Stomach (tissue), 8 donors: ENCODE measurements at regions not wholly inside any gene's neighbourhood (a gene's known extent, or its start where the extent isn't known, plus 50 kb on each side); places are given as distances from the start of the nearest gene placed in this dataset.

Experiments used
- DNase-seq, 2 donors: peaks; one replicate each; pipeline versions ENCODE4 v3.0.0 to v3.0.0-alpha.2; 2013 to 2019
- H3K27ac ChIP-seq, 5 donors: fragments of 200-600 bp in 4 of 5; sonication (generic) in 4 of 5; one replicate each; pipeline ENCODE4 v1.5.1; 2013 to 2019; ENCODE audit warnings: mild to moderate bottlenecking in 1 of 5, moderate library complexity in 1 of 5
- H3K27me3 ChIP-seq, 3 donors: fragments of 200-600 bp; sonication (generic); one replicate each; pipeline ENCODE4 v1.5.1; 2017 to 2019; ENCODE audit warnings: mixed run types in 1 of 3
- H3K36me3 ChIP-seq, 4 donors: fragments of 200-600 bp; sonication (generic); 1 replicate in 3 of 4; 2 replicates in 1 of 4; pipeline ENCODE4 v1.5.1; 2016 to 2019
- H3K4me1 ChIP-seq, 4 donors: fragments of 200-600 bp; sonication (generic); one replicate each; pipeline ENCODE4 v1.5.1; 2016 to 2019
- H3K4me3 ChIP-seq, 4 donors: fragments of 200-600 bp; sonication (generic) in 3 of 4; one replicate each; pipeline ENCODE4 v1.5.1; 2016 to 2019; ENCODE audit warnings: mild to moderate bottlenecking in 1 of 4
- H3K9me3 ChIP-seq, 4 donors: fragments of 200-600 bp; sonication (generic); one replicate each; pipeline ENCODE4 v1.5.1; 2016 to 2019
- EP300 ChIP-seq: sonication (generic); formaldehyde crosslinking; IDR thresholded peaks from one replicate; pipeline ENCODE4 v1.6.1; 2017; ENCODE audit warnings: antibody characterized with exemption
- POLR2A ChIP-seq, 4 donors: fragments of 450-650 bp; IDR thresholded peaks; one replicate each; pipeline ENCODE4 v1.6.1; 2016; ENCODE audit warnings: antibody characterized with exemption in 4 of 4, control low read depth in 2 of 4, mild to moderate bottlenecking in 1 of 4, moderate library complexity in 1 of 4
- POLR2AphosphoS5 ChIP-seq, 3 donors: sonication (generic); formaldehyde crosslinking; IDR thresholded peaks; one replicate each; pipeline ENCODE4 v1.6.1; 2016; ENCODE audit warnings: antibody characterized with exemption in 3 of 3
- WGBS, 5 donors: extraction: QIAGEN DNeasy Blood & Tissue Kit in 3 of 5; methylation state at CpG; one replicate each; pipeline versions ENCODE4 v1.1.5 to v1.1.7; 2013 to 2018; 5-methylcytosine and 5-hydroxymethylcytosine counted together
- intact Hi-C: fragments of 100-400 bp; cut with DNase I; formaldehyde crosslinking; loops from one replicate; pipeline ENCODE4 v1.15.1; 2023; ENCODE audit warnings: low total_unique reads
- TF ChIP-seq, protein P1 (sequence below), 7 experiments: fragments of 450-650 bp in 4 of 7; fragments of 200-600 bp in 3 of 7; sonication (generic) in 3 of 7; IDR thresholded peaks; one replicate each; pipeline ENCODE4 v1.5.1; 2016 to 2019; ENCODE audit warnings: antibody characterized with exemption in 7 of 7, control low read depth in 2 of 7, mild to moderate bottlenecking in 1 of 7
- donor health status: healthy with polysubstance abuse.
- donor health status: Bipolar disorder and iron deficiency.
- donor health status: healthy.

DNA sequence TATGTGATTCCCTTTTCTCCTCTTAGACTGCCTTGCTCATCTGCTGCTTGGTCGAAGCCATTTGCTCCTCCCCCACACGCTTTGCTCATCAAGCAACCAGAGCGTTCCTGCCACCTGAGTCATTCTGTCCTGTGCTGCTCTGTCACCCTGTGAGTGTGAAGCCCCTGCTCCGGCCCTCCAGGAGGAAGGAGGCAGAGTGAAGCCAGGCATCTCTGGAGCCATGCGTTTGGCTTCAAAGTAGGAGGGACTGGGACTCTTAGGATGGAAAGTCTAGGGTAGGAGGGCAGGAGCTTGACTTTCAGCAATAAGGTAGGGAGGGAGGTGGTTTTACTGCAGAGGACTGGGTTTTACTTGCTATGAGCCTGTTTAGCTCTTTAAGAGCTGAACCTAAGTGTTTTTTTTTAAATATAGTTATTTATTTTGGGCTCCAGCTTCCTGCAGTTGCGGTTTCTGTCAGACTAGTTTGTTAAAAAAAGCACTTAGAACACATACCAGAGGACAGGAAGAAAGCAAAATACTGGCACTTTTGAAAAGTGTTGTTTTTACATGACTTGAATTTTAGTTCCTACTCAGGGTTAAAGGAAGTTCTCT is 63.6 kb downstream of the SPINK2 start:
- no peaks in the 10 kb centered on the region for H3K27me3 ChIP-seq
- TF ChIP-seq POLR2A (IDR thresholded peaks at IDR 0.05) (no peak), EP300 (no peak), POLR2AphosphoS5 (IDR thresholded peaks at IDR 0.05) (no peak)
- TF ChIP-seq, protein P1, sequence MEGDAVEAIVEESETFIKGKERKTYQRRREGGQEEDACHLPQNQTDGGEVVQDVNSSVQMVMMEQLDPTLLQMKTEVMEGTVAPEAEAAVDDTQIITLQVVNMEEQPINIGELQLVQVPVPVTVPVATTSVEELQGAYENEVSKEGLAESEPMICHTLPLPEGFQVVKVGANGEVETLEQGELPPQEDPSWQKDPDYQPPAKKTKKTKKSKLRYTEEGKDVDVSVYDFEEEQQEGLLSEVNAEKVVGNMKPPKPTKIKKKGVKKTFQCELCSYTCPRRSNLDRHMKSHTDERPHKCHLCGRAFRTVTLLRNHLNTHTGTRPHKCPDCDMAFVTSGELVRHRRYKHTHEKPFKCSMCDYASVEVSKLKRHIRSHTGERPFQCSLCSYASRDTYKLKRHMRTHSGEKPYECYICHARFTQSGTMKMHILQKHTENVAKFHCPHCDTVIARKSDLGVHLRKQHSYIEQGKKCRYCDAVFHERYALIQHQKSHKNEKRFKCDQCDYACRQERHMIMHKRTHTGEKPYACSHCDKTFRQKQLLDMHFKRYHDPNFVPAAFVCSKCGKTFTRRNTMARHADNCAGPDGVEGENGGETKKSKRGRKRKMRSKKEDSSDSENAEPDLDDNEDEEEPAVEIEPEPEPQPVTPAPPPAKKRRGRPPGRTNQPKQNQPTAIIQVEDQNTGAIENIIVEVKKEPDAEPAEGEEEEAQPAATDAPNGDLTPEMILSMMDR (IDR thresholded peaks at IDR 0.05), result no peak
- intact Hi-C loops, result no loop called here
- H3K27ac ChIP-seq, result peak overlapping the region; percentile 21 to 81 (median 72)
- peak overlapping the region in 1 of 4 donors; percentile 24 for H3K4me3 ChIP-seq
- no peaks in the 10 kb centered on the region for H3K36me3 ChIP-seq
- no peaks in the 10 kb centered on the region for H3K9me3 ChIP-seq
- H3K4me1 ChIP-seq, result peaks cover 0 to 24% (median 14%) of the 10 kb centered on the region in 4 donors
- 5 to 24% (median 11%) methylated on average over 6 of the region's 6 CpGs for WGBS, 5 donors
- DNase-seq, result peak; percentile 34 to 75

- peak in 1 of 2 donors; percentile 30 for DNase-seq
- Histone ChIP-seq H3K4me1 (peaks cover 0 to 24% (median 14%) of the 10 kb centered on the region in 4 donors), H3K27ac (peak overlapping the region in 4 of 5 donors; percentile 21 to 81 (median 74)), H3K4me3 (no peak overlapping the region), H3K9me3 (no peaks in the 10 kb centered on the region), H3K36me3 (no peaks in the 10 kb centered on the region), H3K27me3 (no peaks in the 10 kb centered on the region)
- intact Hi-C loops, result no loop called here
- WGBS, 5 donors, result 64 to 81% (median 70%) methylated on average over 5 of the region's 5 CpGs
- TF ChIP-seq, protein P1 (IDR thresholded peaks at IDR 0.05), result no peak
- TF ChIP-seq POLR2A (IDR thresholded peaks at IDR 0.05), result no peak
- TF ChIP-seq POLR2AphosphoS5 (IDR thresholded peaks at IDR 0.05), result no peak
- TF ChIP-seq EP300, result no peak
Observed at GRCh38 chr4:56757261-56757746, 64.2 kb downstream of the SPINK2 start.

GRCh38 chr4:56755901-56756300 is 65.6 kb downstream of the SPINK2 start:
- intact Hi-C loops, result no loop called here
- no peak overlapping the region for H3K27ac ChIP-seq

GRCh38 chr4:56752985-56753384 is 68.5 kb downstream of the SPINK2 start:
- 32 to 49% (median 47%) methylated on average over 2 of the region's 2 CpGs for WGBS, 5 donors
- intact Hi-C loops, result no loop called here
- no peaks in the 10 kb centered on the region for H3K27me3 ChIP-seq
- H3K9me3 ChIP-seq, result no peaks in the 10 kb centered on the region
- peak in 1 of 2 donors; percentile 35 for DNase-seq
- peaks cover 0 to 13% (median 9%) of the 10 kb centered on the region in 4 donors for H3K4me1 ChIP-seq
- no peak overlapping the region for H3K27ac ChIP-seq
- no peak overlapping the region for H3K4me3 ChIP-seq
- TF ChIP-seq POLR2A (IDR thresholded peaks at IDR 0.05) (no peak), EP300 (no peak), POLR2AphosphoS5 (IDR thresholded peaks at IDR 0.05) (no peak)
- TF ChIP-seq, protein P1 (IDR thresholded peaks at IDR 0.05), result no peak
- H3K36me3 ChIP-seq, result no peaks in the 10 kb centered on the region

More at GRCh38 chr4:56755901-56756300, 65.6 kb downstream of the SPINK2 start:
- Histone ChIP-seq H3K4me1 (peaks cover 0 to 24% (median 14%) of the 10 kb centered on the region in 4 donors), H3K4me3 (no peak overlapping the region), H3K36me3 (no peaks in the 10 kb centered on the region), H3K27me3 (no peaks in the 10 kb centered on the region), H3K9me3 (no peaks in the 10 kb centered on the region)
- TF ChIP-seq POLR2A (IDR thresholded peaks at IDR 0.05) (no peak), POLR2AphosphoS5 (IDR thresholded peaks at IDR 0.05) (no peak), EP300 (no peak)
- TF ChIP-seq, protein P1 (IDR thresholded peaks at IDR 0.05), result no peak
- WGBS, 5 donors, result 54 to 85% (median 74%) methylated on average over 4 of the region's 4 CpGs
- no peak for DNase-seq
